PC-3 (cell line): ENCODE measurements at regions not wholly inside any gene's neighbourhood (a gene's known extent, or its start where the extent isn't known, plus 50 kb on each side); places are given as distances from the start of the nearest gene placed in this dataset.

ENCODE experiments used
- ATAC-seq: fragments of 200-7000 bp; cut with Tn5 transposase; 2 replicates; pipeline ENCODE4 v1.9.1; 2020; ENCODE audit warnings: mild to moderate bottlenecking, moderate library complexity
- BruUV-seq: library from RNA; stranded (reverse); fragments of 400-500 nt; replicated peaks from 2 replicates; lab custom pipeline; 2021; lab: Mats Ljungman, UMichigan
- CTCF ChIA-PET: fragments of 300-600 bp; sonication (Branson Sonifier 250); formaldehyde crosslinking; loops from one replicate; lab custom pipeline; 2022; ENCODE audit warnings: antibody characterized with exemption; lab: Charles Lee
- POLR2A ChIA-PET: fragments of 300-600 bp; sonication (Branson Sonifier 250); formaldehyde crosslinking; loops from one replicate; lab custom pipeline; 2022; ENCODE audit warnings: antibody characterized with exemption; ENCODE audit not compliant: unreplicated experiment; lab: Charles Lee
- DNase-seq: peaks from one replicate; pipeline ENCODE4 v3.0.0-alpha.2; 2015
- H2AFZ ChIP-seq: fragments of 300-600 bp; sonication (generic); 2 replicates; pipeline ENCODE4 v1.6.0; 2016; ENCODE audit warnings: antibody characterized with exemption, low read length
- H3F3A ChIP-seq: fragments of 300-600 bp; sonication (generic); one replicate; pipeline ENCODE4 v1.6.0; 2017; ENCODE audit warnings: antibody characterized with exemption, low read length, control low read depth, mild to moderate bottlenecking; ENCODE audit not compliant: unreplicated experiment
- H3K27ac ChIP-seq: fragments of 300-600 bp; sonication (generic); 2 replicates; pipeline ENCODE4 v1.5.1; 2016; ENCODE audit warnings: mild to moderate bottlenecking, low read length
- H3K27me3 ChIP-seq: fragments of 300-600 bp; sonication (generic); 2 replicates; pipeline ENCODE4 v1.6.1; 2016; ENCODE audit warnings: low read length, mixed read lengths
- H3K36me3 ChIP-seq: fragments of 300-600 bp; sonication (generic); 2 replicates; pipeline ENCODE4 v1.6.1; 2016; ENCODE audit warnings: low read depth, mixed run types, low read length, mixed read lengths
- H3K4me1 ChIP-seq: fragments of 300-600 bp; sonication (generic); 2 replicates; pipeline ENCODE4 v1.5.1; 2016; ENCODE audit warnings: low read length; ENCODE audit not compliant: insufficient read depth
- H3K4me2 ChIP-seq: fragments of 300-600 bp; sonication (generic); 2 replicates; pipeline ENCODE4 v1.6.0; 2016; ENCODE audit warnings: low read length
- H3K4me3 ChIP-seq: fragments of 300-600 bp; sonication (generic); 2 replicates; pipeline ENCODE4 v1.5.1; 2016; ENCODE audit warnings: mild to moderate bottlenecking, low read length, mixed read lengths
- H3K79me2 ChIP-seq: fragments of 300-600 bp; sonication (generic); 2 replicates; pipeline ENCODE4 v1.6.1; 2017; ENCODE audit warnings: low read length, mixed read lengths
- H3K9ac ChIP-seq: fragments of 300-600 bp; sonication (generic); 2 replicates; pipeline ENCODE4 v1.6.0; 2016; ENCODE audit warnings: mild to moderate bottlenecking, low read length
- H3K9me2 ChIP-seq: fragments of 300-600 bp; sonication (generic); replicated peaks from 2 replicates; pipeline ENCODE4 v1.6.1; 2016; ENCODE audit warnings: mixed run types, low read length, mixed read lengths
- H3K9me3 ChIP-seq: fragments of 300-600 bp; sonication (generic); 2 replicates; pipeline ENCODE4 v1.6.1; 2016; ENCODE audit warnings: low read length, mixed read lengths
- H4K20me1 ChIP-seq: fragments of 300-600 bp; sonication (generic); 2 replicates; pipeline ENCODE4 v1.6.1; 2016; ENCODE audit warnings: low read length, mixed read lengths
- CTCF ChIP-seq: fragments of 300-600 bp; sonication (generic); conservative IDR thresholded peaks from 2 replicates; pipeline ENCODE4 v1.5.1; 2017; ENCODE audit warnings: antibody characterized with exemption, low read depth, mild to moderate bottlenecking, low read length
- EZH2 ChIP-seq: fragments of 300-600 bp; sonication (generic); IDR thresholded peaks from one replicate; pipeline ENCODE4 v1.6.1; 2017; ENCODE audit warnings: antibody characterized with exemption, mild to moderate bottlenecking, low read length; ENCODE audit not compliant: unreplicated experiment
- EZH2phosphoT487 ChIP-seq: fragments of 300-600 bp; sonication (generic); IDR thresholded peaks from 2 replicates; pipeline ENCODE4 v1.6.1; 2018; ENCODE audit warnings: mild to moderate bottlenecking, antibody characterized with exemption, low read length, borderline replicate concordance
- intact Hi-C: fragments of 100-400 bp; cut with micrococcal nuclease; formaldehyde crosslinking; loops from 2 replicates; pipeline ENCODE4 v1.9.0; 2023

GRCh38 chr13:19090495-19090894, 91.1 kb downstream of the TUBA3C start:
- TF ChIP-seq EZH2 (no peak), CTCF (no peak), EZH2phosphoT487 (no peak)
- no peak overlapping the region for H3K4me3 ChIP-seq
- no peak for DNase-seq
- no peak overlapping the region for H3K4me2 ChIP-seq
- H2AFZ ChIP-seq: no peak overlapping the region
- no peak overlapping the region for H3K9ac ChIP-seq
- H3K9me2 ChIP-seq: no peaks in the 10 kb centered on the region
- no peaks in the 10 kb centered on the region for H3K36me3 ChIP-seq
- no peaks in the 10 kb centered on the region for H3K79me2 ChIP-seq
- ChIA-PET CTCF (no interaction called here), POLR2A (no interaction called here)
- intact Hi-C loops: no loop called here
- no peak overlapping the region for H3K27ac ChIP-seq
- no TSS peak for BruUV-seq
- no peaks in the 10 kb centered on the region for H3F3A ChIP-seq
- no peak for ATAC-seq
- no peaks in the 10 kb centered on the region for H3K27me3 ChIP-seq
- H4K20me1 ChIP-seq: no peaks in the 10 kb centered on the region
- H3K9me3 ChIP-seq: peaks cover 10% of the 10 kb centered on the region; the same call in 1 of the 2 replicates
- no peaks in the 10 kb centered on the region for H3K4me1 ChIP-seq

- Histone ChIP-seq H3K9me2 (no peaks in the 10 kb centered on the region), H4K20me1 (no peaks in the 10 kb centered on the region), H3K9ac (no peak overlapping the region), H3K4me2 (no peak overlapping the region), H3K4me1 (no peaks in the 10 kb centered on the region), H2AFZ (no peak overlapping the region), H3F3A (no peaks in the 10 kb centered on the region), H3K4me3 (no peak overlapping the region), H3K27ac (no peak overlapping the region), H3K27me3 (no peaks in the 10 kb centered on the region), H3K79me2 (no peaks in the 10 kb centered on the region), H3K36me3 (no peaks in the 10 kb centered on the region), H3K9me3 (peaks cover 9% of the 10 kb centered on the region; the same call in 1 of the 2 replicates)
- TF ChIP-seq EZH2: no peak
- TF ChIP-seq CTCF: no peak
- TF ChIP-seq EZH2phosphoT487: no peak
- no TSS peak for BruUV-seq
- ChIA-PET POLR2A (no interaction called here), CTCF (no interaction called here)
- ATAC-seq (no peak), DNase-seq (peak; percentile 4)
- intact Hi-C loops: no loop called here
Measured at GRCh38 chr13:19089315-19089714, 92.3 kb downstream of the TUBA3C start.

GRCh38 chr13:19088416-19088815, 93.2 kb downstream of the TUBA3C start:
- H3K36me3 ChIP-seq: no peaks in the 10 kb centered on the region
- H3K4me2 ChIP-seq: no peak overlapping the region
- TF ChIP-seq EZH2phosphoT487: no peak
- no peak for TF ChIP-seq EZH2
- TF ChIP-seq CTCF: no peak
- H2AFZ ChIP-seq: no peak overlapping the region
- H3K27me3 ChIP-seq: no peaks in the 10 kb centered on the region
- DNase-seq (no peak), ATAC-seq (no peak)
- no TSS peak for BruUV-seq
- no peaks in the 10 kb centered on the region for H3K4me1 ChIP-seq
- no peak overlapping the region for H3K4me3 ChIP-seq
- H3K9me3 ChIP-seq: peaks cover under 1% of the 10 kb centered on the region; the same call in 1 of the 2 replicates
- CTCF ChIA-PET: no interaction called here
- no peaks in the 10 kb centered on the region for H3K9me2 ChIP-seq
- no peaks in the 10 kb centered on the region for H3F3A ChIP-seq
- no peak overlapping the region for H3K27ac ChIP-seq
- intact Hi-C loops: no loop called here
- POLR2A ChIA-PET: no interaction called here
- no peaks in the 10 kb centered on the region for H4K20me1 ChIP-seq
- H3K79me2 ChIP-seq: no peaks in the 10 kb centered on the region
- H3K9ac ChIP-seq: no peak overlapping the region
